ENCODE measurements at regions not wholly inside any gene's neighbourhood (a gene's known extent, or its start where the extent isn't known, plus 50 kb on each side); places are given as distances from the start of the nearest gene placed in this dataset.
"Not testable (repeated sequence)": the region's sequence is repeated elsewhere in the genome, so short reads cannot be mapped to it uniquely, and the experiment has no call there.

DNA sequence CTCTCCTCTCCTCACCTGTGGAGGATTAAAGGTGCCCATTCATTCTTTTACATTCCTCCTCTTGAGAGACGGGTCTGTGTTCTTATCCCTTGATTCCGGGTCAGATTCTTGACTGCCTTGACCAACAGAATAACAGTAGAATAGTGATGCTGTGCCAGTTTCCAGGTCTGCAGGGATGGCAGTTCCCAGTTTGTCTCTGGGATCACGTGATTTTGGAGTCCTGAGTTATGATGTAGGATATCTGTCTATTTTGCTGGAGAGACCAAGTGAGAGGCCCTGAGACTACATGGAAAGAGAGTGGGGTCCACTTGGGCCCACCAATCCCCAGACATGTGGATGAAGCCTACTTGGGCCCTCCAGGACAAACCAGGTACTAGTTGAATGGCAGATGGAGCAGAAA lies 142.8 kb downstream of the TTC8 start:
- Mint-ChIP-seq H3K4me3 (no peak overlapping the region), H3K27me3 (ENCODE audit: insufficient read depth, low read depth) (peaks cover 3% of the 10 kb centered on the region)
- no peak for DNase-seq (ENCODE audit: low spot score)

DNA sequence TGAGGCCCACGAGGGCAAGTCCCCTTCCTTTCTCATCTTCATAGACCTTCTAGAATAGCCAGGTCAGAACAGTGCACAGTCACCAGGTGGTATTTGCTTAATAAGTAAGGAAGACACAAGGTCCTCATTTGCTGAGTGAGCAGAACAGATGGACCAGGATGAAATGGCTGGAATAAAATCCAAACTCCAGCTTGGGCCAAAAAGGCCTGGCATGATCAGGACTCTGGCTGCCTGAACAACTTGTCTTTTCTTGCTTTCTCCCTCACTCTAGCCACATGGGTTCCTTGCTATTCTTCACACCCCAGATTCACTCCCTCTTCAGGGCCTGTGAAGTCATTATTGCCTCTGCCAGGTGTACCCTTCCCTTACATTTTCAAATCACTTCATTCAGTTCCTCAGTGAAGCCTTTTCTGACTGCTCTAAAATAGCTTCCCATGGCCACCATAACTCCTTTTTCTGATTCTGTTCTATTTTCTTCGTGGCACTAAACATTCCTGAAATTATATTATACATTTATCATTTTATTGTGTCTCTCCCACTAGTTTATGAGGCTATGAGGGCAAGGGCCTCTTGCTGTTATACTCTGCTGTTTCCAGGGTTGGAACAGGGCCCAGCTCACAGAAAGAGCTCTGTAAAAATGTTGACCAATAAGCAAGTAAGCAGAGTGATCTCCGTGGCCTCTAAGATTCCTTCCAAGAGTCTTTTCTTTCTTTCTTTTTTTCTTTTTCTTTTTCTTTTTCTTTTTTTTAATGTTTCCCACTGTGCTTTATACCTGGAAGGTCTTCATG lies 150.8 kb downstream of the TTC8 start:
- no peaks in the 10 kb centered on the region for H3F3A ChIP-seq (ENCODE audit: low read depth)
- DNase-seq (ENCODE audit: low spot score): no peak
- TF ChIP-seq, protein P1, sequence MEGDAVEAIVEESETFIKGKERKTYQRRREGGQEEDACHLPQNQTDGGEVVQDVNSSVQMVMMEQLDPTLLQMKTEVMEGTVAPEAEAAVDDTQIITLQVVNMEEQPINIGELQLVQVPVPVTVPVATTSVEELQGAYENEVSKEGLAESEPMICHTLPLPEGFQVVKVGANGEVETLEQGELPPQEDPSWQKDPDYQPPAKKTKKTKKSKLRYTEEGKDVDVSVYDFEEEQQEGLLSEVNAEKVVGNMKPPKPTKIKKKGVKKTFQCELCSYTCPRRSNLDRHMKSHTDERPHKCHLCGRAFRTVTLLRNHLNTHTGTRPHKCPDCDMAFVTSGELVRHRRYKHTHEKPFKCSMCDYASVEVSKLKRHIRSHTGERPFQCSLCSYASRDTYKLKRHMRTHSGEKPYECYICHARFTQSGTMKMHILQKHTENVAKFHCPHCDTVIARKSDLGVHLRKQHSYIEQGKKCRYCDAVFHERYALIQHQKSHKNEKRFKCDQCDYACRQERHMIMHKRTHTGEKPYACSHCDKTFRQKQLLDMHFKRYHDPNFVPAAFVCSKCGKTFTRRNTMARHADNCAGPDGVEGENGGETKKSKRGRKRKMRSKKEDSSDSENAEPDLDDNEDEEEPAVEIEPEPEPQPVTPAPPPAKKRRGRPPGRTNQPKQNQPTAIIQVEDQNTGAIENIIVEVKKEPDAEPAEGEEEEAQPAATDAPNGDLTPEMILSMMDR (IDR thresholded peaks at IDR 0.05): no peak
- TF ChIP-seq EZH2 (IDR thresholded peaks at IDR 0.05) (no peak), EZH2phosphoT487 (IDR thresholded peaks at IDR 0.05) (no peak)
- Mint-ChIP-seq H3K27ac (no peak overlapping the region), H3K9me3 (no peaks in the 10 kb centered on the region), H3K27me3 (ENCODE audit: insufficient read depth, low read depth) (peaks cover 10% of the 10 kb centered on the region), H3K4me3 (no peak overlapping the region), H3K4me1 (peaks cover 2% of the 10 kb centered on the region), H3K36me3 (no peaks in the 10 kb centered on the region)
- H3K4me1 ChIP-seq: no peaks in the 10 kb centered on the region
- H3K36me3 ChIP-seq: no peaks in the 10 kb centered on the region
- no peak overlapping the region for H3K4me3 ChIP-seq
- H3K4me2 ChIP-seq: no peak overlapping the region
- no peak overlapping the region for H2AFZ ChIP-seq (replicated peaks)
- H3K79me2 ChIP-seq (ENCODE audit: low read depth): no peaks in the 10 kb centered on the region
- H4K20me1 ChIP-seq (ENCODE audit: low read depth): peaks cover 11% of the 10 kb centered on the region
- H3K27me3 ChIP-seq: peaks cover 14% of the 10 kb centered on the region
- no peaks in the 10 kb centered on the region for H3K9me3 ChIP-seq (ENCODE audit: low read depth)
- no peak overlapping the region for H3K9ac ChIP-seq
- H3K27ac ChIP-seq: no peak overlapping the region

More for the DNA sequence above, 142.8 kb downstream of the TTC8 start:
- H4K20me1 ChIP-seq (ENCODE audit: low read depth): no peaks in the 10 kb centered on the region
- no peaks in the 10 kb centered on the region for H3K79me2 ChIP-seq (ENCODE audit: low read depth)
- Mint-ChIP-seq H3K36me3 (no peaks in the 10 kb centered on the region), H3K9me3 (no peaks in the 10 kb centered on the region), H3K4me1 (no peaks in the 10 kb centered on the region), H3K27ac (no peak overlapping the region)
- no peak overlapping the region for H3K9ac ChIP-seq
- H3K4me3 ChIP-seq: no peak overlapping the region
- no peak overlapping the region for H3K27ac ChIP-seq
- no peak overlapping the region for H2AFZ ChIP-seq (replicated peaks)
- no peaks in the 10 kb centered on the region for H3K9me3 ChIP-seq (ENCODE audit: low read depth)
- TF ChIP-seq, protein P1 (IDR thresholded peaks at IDR 0.05): no peak
- no peak for TF ChIP-seq EZH2phosphoT487 (IDR thresholded peaks at IDR 0.05)
- no peak for TF ChIP-seq EZH2 (IDR thresholded peaks at IDR 0.05)
- H3F3A ChIP-seq (ENCODE audit: low read depth): no peaks in the 10 kb centered on the region
- no peak overlapping the region for H3K4me2 ChIP-seq
- no peaks in the 10 kb centered on the region for H3K4me1 ChIP-seq
- no peaks in the 10 kb centered on the region for H3K27me3 ChIP-seq
- no peaks in the 10 kb centered on the region for H3K36me3 ChIP-seq

DNA sequence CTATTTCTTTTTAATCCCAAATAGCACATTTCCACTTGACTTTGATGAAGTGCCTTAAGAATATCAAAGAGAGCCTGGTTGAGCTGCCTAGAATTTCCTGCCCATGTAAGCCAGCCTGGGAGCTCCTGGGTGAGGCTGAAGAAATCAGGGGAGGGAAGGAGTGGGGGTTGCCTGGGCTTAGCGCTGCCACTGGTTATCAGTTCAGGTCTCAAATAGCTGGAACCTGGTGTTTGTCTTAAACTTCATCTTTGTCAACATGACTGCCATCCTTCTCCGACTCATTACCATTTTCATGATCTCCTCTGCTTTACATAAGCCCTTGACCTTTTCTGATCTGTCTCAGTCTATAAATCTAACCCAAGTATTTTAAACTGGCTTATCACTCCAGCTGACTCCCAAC lies 151.5 kb downstream of the TTC8 start:
- no peak overlapping the region for H3K9ac ChIP-seq
- TF ChIP-seq EZH2 (IDR thresholded peaks at IDR 0.05): no peak
- TF ChIP-seq, protein P1 (IDR thresholded peaks at IDR 0.05): no peak
- TF ChIP-seq EZH2phosphoT487 (IDR thresholded peaks at IDR 0.05): no peak
- peaks cover 2% of the 10 kb centered on the region for H3K4me1 Mint-ChIP-seq
- no peak overlapping the region for H3K27ac ChIP-seq
- H3K27me3 ChIP-seq: peaks cover 14% of the 10 kb centered on the region
- DNase-seq (ENCODE audit: low spot score): no peak
- H3K27ac Mint-ChIP-seq: no peak overlapping the region
- peaks cover 11% of the 10 kb centered on the region for H3K27me3 Mint-ChIP-seq (ENCODE audit: insufficient read depth, low read depth)
- no peaks in the 10 kb centered on the region for H3K36me3 ChIP-seq
- no peak overlapping the region for H3K4me3 ChIP-seq
- no peak overlapping the region for H3K4me2 ChIP-seq
- H3K9me3 ChIP-seq (ENCODE audit: low read depth): no peaks in the 10 kb centered on the region
- H3K36me3 Mint-ChIP-seq: no peaks in the 10 kb centered on the region
- peaks cover under 1% of the 10 kb centered on the region for H3K9me3 Mint-ChIP-seq
- H3K4me3 Mint-ChIP-seq: no peak overlapping the region
- peaks cover 11% of the 10 kb centered on the region for H4K20me1 ChIP-seq (ENCODE audit: low read depth)
- H3K79me2 ChIP-seq (ENCODE audit: low read depth): no peaks in the 10 kb centered on the region
- no peak overlapping the region for H2AFZ ChIP-seq (replicated peaks)
- no peaks in the 10 kb centered on the region for H3K4me1 ChIP-seq
- H3F3A ChIP-seq (ENCODE audit: low read depth): no peaks in the 10 kb centered on the region

DNA sequence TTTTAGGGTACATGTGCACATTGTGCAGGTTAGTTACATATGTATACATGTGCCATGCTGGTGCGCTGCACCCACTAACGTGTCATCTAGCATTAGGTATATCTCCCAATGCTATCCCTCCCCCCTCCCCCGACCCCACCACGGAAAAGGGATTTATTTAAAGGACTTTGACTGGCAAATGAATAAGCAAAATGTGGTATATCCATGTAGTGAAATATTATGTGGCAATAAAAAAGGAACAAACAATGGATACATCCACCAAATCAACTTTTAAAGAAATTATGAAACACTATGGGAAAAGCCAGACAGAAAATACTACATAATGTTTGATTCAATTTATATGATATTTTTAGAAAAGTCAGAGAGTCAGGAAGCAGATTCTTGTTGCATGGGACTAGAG lies 156.5 kb downstream of the TTC8 start:
- not testable (repeated sequence) for H3K9me3 Mint-ChIP-seq; H3K27ac Mint-ChIP-seq; DNase-seq (ENCODE audit: low spot score); H3K27ac ChIP-seq; H3K36me3 Mint-ChIP-seq; H3K4me1 ChIP-seq; H3K9ac ChIP-seq; H2AFZ ChIP-seq (replicated peaks); H3K4me2 ChIP-seq; H3K9me3 ChIP-seq (ENCODE audit: low read depth); H3K4me3 Mint-ChIP-seq; H3K4me1 Mint-ChIP-seq; H3K4me3 ChIP-seq; H3K36me3 ChIP-seq; H3F3A ChIP-seq (ENCODE audit: low read depth); H3K79me2 ChIP-seq (ENCODE audit: low read depth)
- H3K27me3 ChIP-seq: peaks cover 14% of the 10 kb centered on the region
- peaks cover 11% of the 10 kb centered on the region for H4K20me1 ChIP-seq (ENCODE audit: low read depth)
- peaks cover 16% of the 10 kb centered on the region for H3K27me3 Mint-ChIP-seq (ENCODE audit: insufficient read depth, low read depth)

Measured in neural progenitor cell (in vitro differentiated cells).